GM23338 (cell line): ENCODE measurements at regions not wholly inside any gene's neighbourhood (a gene's known extent, or its start where the extent isn't known, plus 50 kb on each side); places are given as distances from the start of the nearest gene placed in this dataset.

Experiments used
- CREB1 ChIP-seq: fragments of 250-450 bp; sonication (Bioruptor Pico); IDR thresholded peaks from 2 replicates; pipeline ENCODE4 v1.5.0; 2020; ENCODE audit warnings: low read depth, mild to moderate bottlenecking, moderate library complexity
- EZH2 ChIP-seq: fragments of 200-600 bp; sonication (generic); IDR thresholded peaks from one replicate; pipeline ENCODE4 v1.8.0; 2017; ENCODE audit warnings: antibody characterized with exemption, mild to moderate bottlenecking, low read depth; ENCODE audit not compliant: unreplicated experiment
- EZH2phosphoT487 ChIP-seq: fragments of 200-600 bp; sonication (generic); IDR thresholded peaks from one replicate; pipeline ENCODE4 v1.8.1; 2018; ENCODE audit warnings: antibody characterized with exemption; ENCODE audit not compliant: unreplicated experiment
- POLR2AphosphoS5 ChIP-seq: IDR thresholded peaks from 2 replicates; pipeline ENCODE4 v1.6.1; 2016; ENCODE audit warnings: antibody characterized with exemption, low read depth
- REST ChIP-seq: IDR thresholded peaks from one replicate; pipeline ENCODE4 v1.6.1; 2018; ENCODE audit warnings: antibody characterized with exemption; ENCODE audit not compliant: unreplicated experiment
- STAT1 ChIP-seq: IDR thresholded peaks from one replicate; pipeline ENCODE4 v1.6.1; 2016; ENCODE audit warnings: antibody characterized with exemption; ENCODE audit not compliant: unreplicated experiment
- TF ChIP-seq, protein P1 (sequence below), 2 experiments: fragments of 200-600 bp in 1 of 2; sonication (generic) in 1 of 2; conservative IDR thresholded peaks; 2 replicates each; pipeline versions ENCODE4 v1.5.1 to v1.6.1; 2016 to 2017; ENCODE audit warnings: antibody characterized with exemption in 2 of 2, low read depth in 2 of 2, mild to moderate bottlenecking in 2 of 2, moderate library complexity in 1 of 2

GRCh38 chr16:56068816-56069215 is 122.5 kb upstream of the GNAO1 start:
- TF ChIP-seq, protein P1, sequence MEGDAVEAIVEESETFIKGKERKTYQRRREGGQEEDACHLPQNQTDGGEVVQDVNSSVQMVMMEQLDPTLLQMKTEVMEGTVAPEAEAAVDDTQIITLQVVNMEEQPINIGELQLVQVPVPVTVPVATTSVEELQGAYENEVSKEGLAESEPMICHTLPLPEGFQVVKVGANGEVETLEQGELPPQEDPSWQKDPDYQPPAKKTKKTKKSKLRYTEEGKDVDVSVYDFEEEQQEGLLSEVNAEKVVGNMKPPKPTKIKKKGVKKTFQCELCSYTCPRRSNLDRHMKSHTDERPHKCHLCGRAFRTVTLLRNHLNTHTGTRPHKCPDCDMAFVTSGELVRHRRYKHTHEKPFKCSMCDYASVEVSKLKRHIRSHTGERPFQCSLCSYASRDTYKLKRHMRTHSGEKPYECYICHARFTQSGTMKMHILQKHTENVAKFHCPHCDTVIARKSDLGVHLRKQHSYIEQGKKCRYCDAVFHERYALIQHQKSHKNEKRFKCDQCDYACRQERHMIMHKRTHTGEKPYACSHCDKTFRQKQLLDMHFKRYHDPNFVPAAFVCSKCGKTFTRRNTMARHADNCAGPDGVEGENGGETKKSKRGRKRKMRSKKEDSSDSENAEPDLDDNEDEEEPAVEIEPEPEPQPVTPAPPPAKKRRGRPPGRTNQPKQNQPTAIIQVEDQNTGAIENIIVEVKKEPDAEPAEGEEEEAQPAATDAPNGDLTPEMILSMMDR (conservative IDR thresholded peaks at IDR 0.05; ENCODE audit: low read depth in 2 of 2), result no peak
- TF ChIP-seq REST (no peak), STAT1 (no peak), POLR2AphosphoS5 (no peak), EZH2phosphoT487 (no peak), EZH2 (no peak), CREB1 (CRISPR knock-in tag) (no peak)
